NCI-H1092 (cell line): ENCODE measurements at regions not wholly inside any gene's neighbourhood (a gene's known extent, or its start where the extent isn't known, plus 50 kb on each side); places are given as distances from the start of the nearest gene placed in this dataset.
"Not testable (repeated sequence)": the region's sequence is repeated elsewhere in the genome, so short reads cannot be mapped to it uniquely, and the experiment has no call there.

Experiments used
- DNase-seq: peaks from one replicate; lab custom pipeline; 2025; lab: John Stamatoyannopoulos, UW

- no peak for DNase-seq
These were observed 60.9 kb upstream of the CYRIA start for GRCh38 chr2:16726577-16726976.

GRCh38 chr2:16726147-16726546 is 60.5 kb upstream of the CYRIA start:
- no peak for DNase-seq

GRCh38 chr2:16725549-16725948 is 59.9 kb upstream of the CYRIA start:
- no peak for DNase-seq

GRCh38 chr2:16722677-16723076 is 57.0 kb upstream of the CYRIA start:
- DNase-seq = no peak

- DNase-seq = no peak
These were observed 56.5 kb upstream of the CYRIA start for GRCh38 chr2:16722126-16722525.

DNA sequence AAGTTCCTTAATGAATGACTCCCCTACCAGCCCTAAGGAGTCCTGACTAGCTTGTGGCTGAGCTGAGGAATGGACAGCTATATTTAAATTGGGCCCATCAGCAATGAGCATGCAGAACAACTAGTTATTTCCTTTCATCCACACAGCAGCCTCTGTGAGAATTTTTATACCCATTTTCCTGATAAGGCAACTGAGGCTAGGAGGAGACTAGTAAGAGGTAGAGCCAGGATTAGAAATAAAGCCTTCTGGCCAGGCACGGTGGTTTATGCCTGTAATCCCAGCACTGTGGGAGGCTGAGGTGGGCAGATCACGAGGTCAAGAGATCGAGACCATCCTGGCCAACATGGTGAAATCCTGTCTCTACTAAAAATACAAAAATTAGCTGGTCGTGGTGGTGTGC is 55.9 kb upstream of the CYRIA start:
- DNase-seq = not testable (repeated sequence)

DNA sequence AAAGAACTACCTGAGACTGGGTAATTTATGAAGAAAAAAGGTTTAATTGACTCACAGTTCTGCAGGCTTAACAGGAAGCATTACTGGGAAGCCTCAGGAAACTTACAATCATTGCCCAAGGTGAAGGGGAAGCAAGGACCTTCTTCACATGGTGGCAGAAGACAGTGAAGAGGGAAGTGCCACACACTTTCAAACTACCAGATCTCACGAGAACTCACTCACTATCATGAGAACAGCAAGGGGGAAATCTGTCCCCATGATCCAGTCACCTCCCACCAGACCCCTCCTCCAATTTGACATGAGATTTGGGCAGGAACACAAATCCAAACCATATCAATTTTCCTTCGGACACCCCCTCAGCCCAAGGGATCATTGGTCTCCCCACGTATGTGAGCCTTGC is 55.1 kb upstream of the CYRIA start:
- not testable (repeated sequence) for DNase-seq

- no peak for DNase-seq
These were observed 53.8 kb upstream of the CYRIA start for GRCh38 chr2:16719485-16719808.

DNA sequence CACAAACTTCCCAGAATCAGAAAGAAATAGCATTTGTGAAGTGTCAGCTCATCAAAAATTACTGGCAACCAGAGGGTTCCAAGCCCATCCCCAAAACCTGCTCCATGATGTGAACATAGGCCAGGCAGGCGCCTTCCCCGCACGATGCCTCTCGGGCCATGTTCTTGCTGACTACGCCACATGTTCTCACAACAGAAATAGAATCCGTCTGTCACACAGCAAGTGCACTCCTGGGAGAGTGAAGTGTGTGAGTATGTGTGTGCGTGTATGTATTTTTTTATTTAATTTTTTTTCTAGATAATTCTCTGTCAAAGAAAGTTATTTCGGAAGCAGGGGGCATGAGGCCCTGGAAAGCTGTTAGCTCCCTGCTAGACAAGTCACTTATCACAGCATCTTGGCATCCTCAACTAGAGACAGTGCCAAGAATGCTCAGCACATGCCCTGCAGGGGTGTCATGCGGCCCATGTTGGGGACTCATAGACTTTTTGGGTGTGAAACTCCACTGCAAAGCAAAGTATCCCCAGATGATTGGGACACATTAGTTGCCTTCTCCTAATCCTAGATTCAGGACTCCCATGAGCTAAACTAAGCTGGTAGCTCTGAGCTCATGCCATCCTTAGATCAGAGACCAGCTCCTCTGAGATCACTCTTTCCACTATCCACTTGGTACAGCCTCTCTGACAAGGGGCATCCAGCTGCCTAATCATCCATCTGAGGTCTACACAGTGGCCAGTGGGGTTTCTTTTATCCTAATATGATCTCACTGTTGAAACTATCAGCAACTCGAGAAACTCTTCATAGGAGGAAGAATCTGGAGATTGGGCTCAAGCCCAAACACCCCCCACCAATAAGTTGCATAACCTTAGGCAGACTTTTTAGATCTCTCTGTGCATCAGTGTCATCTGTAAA is 53.2 kb upstream of the CYRIA start:
- DNase-seq = no peak

GRCh38 chr2:16717477-16717876 is 51.8 kb upstream of the CYRIA start:
- no peak for DNase-seq

- no peak for DNase-seq
These were observed 51.3 kb upstream of the CYRIA start for GRCh38 chr2:16716944-16717343.

DNA sequence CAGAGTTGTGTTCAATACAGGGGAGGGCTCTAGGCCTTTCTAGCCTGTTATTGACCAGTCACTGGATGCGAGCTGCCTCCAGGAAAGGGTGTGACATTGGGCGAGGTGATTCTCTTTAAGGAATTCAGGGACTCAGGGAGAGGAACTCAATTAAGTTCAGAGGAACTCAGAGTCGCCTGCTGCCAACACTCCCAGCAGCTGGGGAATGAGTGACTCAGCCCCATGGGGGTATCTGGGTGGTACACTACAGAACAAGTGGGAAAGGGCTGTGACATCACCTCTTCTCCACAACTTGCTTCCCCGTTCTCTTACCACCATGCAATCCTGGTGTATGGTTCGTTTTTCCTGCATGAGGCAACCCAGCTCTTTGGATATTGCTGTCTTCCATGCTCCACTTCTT is 50.4 kb upstream of the CYRIA start:
- DNase-seq = no peak
